OCI-LY3 (cell line): ENCODE measurements at regions not wholly inside any gene's neighbourhood (a gene's known extent, or its start where the extent isn't known, plus 50 kb on each side); places are given as distances from the start of the nearest gene placed in this dataset.

Experiments used
- H2AFZ ChIP-seq: fragments of 200-600, 300-600 bp; shearing (Covaris generic); 2 replicates; pipeline ENCODE4 v1.6.0; 2014; ENCODE audit warnings: antibody characterized with exemption, low read depth, low read length
- H3K27ac ChIP-seq: fragments of 200-600, 300-600 bp; sonication (generic); 2 replicates; pipeline ENCODE4 v1.5.1; 2014; ENCODE audit warnings: mild to moderate bottlenecking, low read length, moderate library complexity, mixed read lengths
- H3K27me3 ChIP-seq: fragments of 200-600, 300-600 bp; sonication (generic); 2 replicates; pipeline ENCODE4 v1.6.1; 2014; ENCODE audit warnings: low read depth, low read length, mixed read lengths
- H3K36me3 ChIP-seq: fragments of 200-600, 300-600 bp; sonication (generic); replicated peaks from 2 replicates; pipeline ENCODE3; 2014; ENCODE audit warnings: low read depth, low read length, mixed read lengths
- H3K4me1 ChIP-seq: fragments of 300-600, 200-600 bp; sonication (generic); 2 replicates; pipeline ENCODE4 v1.6.1; 2014; ENCODE audit warnings: low read length, mixed read lengths
- H3K4me2 ChIP-seq: fragments of 200-600, 300-600 bp; sonication (generic); 2 replicates; pipeline ENCODE4 v1.6.1; 2014; ENCODE audit warnings: low read length, mixed read lengths
- H3K4me3 ChIP-seq: fragments of 300-600, 200-600 bp; sonication (generic); 2 replicates; pipeline ENCODE4 v1.5.1; 2014; ENCODE audit warnings: antibody characterized with exemption, mild to moderate bottlenecking, low read length, moderate library complexity
- H3K79me2 ChIP-seq: fragments of 300-600, 200-600 bp; shearing (Covaris generic); 2 replicates; pipeline ENCODE4 v1.6.1; 2014; ENCODE audit warnings: mild to moderate bottlenecking, low read length, mixed read lengths
- H3K9ac ChIP-seq: fragments of 300-600, 200-600 bp; shearing (Covaris generic); 2 replicates; pipeline ENCODE4 v1.6.0; 2014; ENCODE audit warnings: mild to moderate bottlenecking, low read length, moderate library complexity
- H3K9me3 ChIP-seq: fragments of 200-600, 300-600 bp; shearing (Covaris generic); 2 replicates; pipeline ENCODE4 v1.6.1; 2014; ENCODE audit warnings: low read length, mixed read lengths; ENCODE audit not compliant: insufficient read depth
- H4K20me1 ChIP-seq: fragments of 200-600, 300-600 bp; sonication (generic); 2 replicates; pipeline ENCODE4 v1.6.1; 2016; ENCODE audit warnings: low read length, mixed read lengths; ENCODE audit not compliant: insufficient read depth
- EZH2phosphoT487 ChIP-seq: fragments of 200-600 bp; shearing (Covaris generic); IDR thresholded peaks from 2 replicates; pipeline ENCODE4 v1.6.1; 2018; ENCODE audit warnings: antibody characterized with exemption, mixed run types, low read depth
- TF ChIP-seq, protein P1 (sequence below): fragments of 200-600, 300-600 bp; sonication (generic); IDR thresholded peaks from 2 replicates; pipeline ENCODE4 v1.5.1; 2014; ENCODE audit warnings: antibody characterized with exemption, low read length, low read depth

- H3K36me3 ChIP-seq: no peaks in the 10 kb centered on the region
- H4K20me1 ChIP-seq: no peaks in the 10 kb centered on the region
- H3K27ac ChIP-seq: no peak overlapping the region
- H3K9ac ChIP-seq: no peak overlapping the region
- 0 out of 2 replicates have a peak, but pooled peaks cover 5% of the 10 kb centered on the region for H3K4me1 ChIP-seq
- no peaks in the 10 kb centered on the region for H3K9me3 ChIP-seq
- H3K4me3 ChIP-seq: no peak overlapping the region
- H3K4me2 ChIP-seq: no peak overlapping the region
- no peak for TF ChIP-seq EZH2phosphoT487
- TF ChIP-seq, protein P1, sequence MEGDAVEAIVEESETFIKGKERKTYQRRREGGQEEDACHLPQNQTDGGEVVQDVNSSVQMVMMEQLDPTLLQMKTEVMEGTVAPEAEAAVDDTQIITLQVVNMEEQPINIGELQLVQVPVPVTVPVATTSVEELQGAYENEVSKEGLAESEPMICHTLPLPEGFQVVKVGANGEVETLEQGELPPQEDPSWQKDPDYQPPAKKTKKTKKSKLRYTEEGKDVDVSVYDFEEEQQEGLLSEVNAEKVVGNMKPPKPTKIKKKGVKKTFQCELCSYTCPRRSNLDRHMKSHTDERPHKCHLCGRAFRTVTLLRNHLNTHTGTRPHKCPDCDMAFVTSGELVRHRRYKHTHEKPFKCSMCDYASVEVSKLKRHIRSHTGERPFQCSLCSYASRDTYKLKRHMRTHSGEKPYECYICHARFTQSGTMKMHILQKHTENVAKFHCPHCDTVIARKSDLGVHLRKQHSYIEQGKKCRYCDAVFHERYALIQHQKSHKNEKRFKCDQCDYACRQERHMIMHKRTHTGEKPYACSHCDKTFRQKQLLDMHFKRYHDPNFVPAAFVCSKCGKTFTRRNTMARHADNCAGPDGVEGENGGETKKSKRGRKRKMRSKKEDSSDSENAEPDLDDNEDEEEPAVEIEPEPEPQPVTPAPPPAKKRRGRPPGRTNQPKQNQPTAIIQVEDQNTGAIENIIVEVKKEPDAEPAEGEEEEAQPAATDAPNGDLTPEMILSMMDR: no peak
- no peaks in the 10 kb centered on the region for H3K27me3 ChIP-seq
- H3K79me2 ChIP-seq: no peaks in the 10 kb centered on the region
- no peak overlapping the region for H2AFZ ChIP-seq
Observed at GRCh38 chr2:234341306-234341985, 155.4 kb downstream of the ARL4C start.

DNA sequence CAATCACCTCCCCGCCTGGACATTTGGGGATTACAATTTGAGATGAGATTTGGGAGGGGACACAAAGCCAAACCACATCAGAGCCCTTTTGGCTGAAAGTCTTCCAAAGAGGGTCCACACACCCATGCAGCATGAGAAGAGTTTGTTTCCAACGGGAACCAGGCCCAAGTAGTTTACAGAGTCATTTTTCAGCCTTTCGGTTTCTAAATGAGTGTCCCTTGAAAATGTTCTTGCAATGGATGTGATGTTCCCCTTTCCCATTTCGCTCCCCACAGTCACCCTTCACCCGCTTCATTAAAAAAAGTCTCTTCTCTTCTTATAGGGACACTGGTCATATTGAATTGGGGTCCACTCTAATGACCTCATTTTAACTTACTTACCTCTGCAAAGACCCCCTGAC, 157.4 kb downstream of the ARL4C start:
- Histone ChIP-seq H3K4me3 (no peak overlapping the region), H2AFZ (no peak overlapping the region), H3K4me1 (0 out of 2 replicates have a peak, but pooled peaks cover 5% of the 10 kb centered on the region), H3K4me2 (no peak overlapping the region), H3K36me3 (no peaks in the 10 kb centered on the region), H3K27ac (no peak overlapping the region), H4K20me1 (no peaks in the 10 kb centered on the region), H3K27me3 (no peaks in the 10 kb centered on the region), H3K79me2 (no peaks in the 10 kb centered on the region), H3K9me3 (no peaks in the 10 kb centered on the region), H3K9ac (no peak overlapping the region)
- no peak for TF ChIP-seq EZH2phosphoT487
- TF ChIP-seq, protein P1: no peak

DNA sequence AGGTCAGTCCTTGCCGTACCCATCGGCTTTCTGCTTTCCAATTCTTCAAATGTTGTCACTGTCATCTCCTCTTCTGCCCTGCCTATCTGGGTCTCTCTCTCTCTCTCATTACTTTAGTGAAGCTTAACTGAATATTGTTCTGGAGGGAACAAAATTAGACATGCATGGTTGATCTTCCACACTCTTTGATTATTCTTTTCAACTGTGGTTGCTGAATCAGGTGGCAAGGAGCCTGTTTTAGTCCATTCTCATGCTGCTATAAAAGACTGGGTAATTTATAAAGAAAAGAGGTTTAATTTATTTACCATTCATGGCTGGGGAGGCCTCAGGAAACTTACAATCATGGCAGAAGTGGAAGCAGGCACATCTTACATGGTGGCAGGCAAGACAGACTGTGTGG, 157.9 kb downstream of the ARL4C start:
- Histone ChIP-seq H3K27me3 (no peaks in the 10 kb centered on the region), H3K4me3 (no peak overlapping the region), H2AFZ (no peak overlapping the region), H3K9me3 (no peaks in the 10 kb centered on the region), H3K4me2 (no peak overlapping the region), H3K4me1 (0 out of 2 replicates have a peak, but pooled peaks cover 5% of the 10 kb centered on the region), H3K79me2 (no peaks in the 10 kb centered on the region), H4K20me1 (no peaks in the 10 kb centered on the region), H3K27ac (no peak overlapping the region), H3K36me3 (no peaks in the 10 kb centered on the region), H3K9ac (no peak overlapping the region)
- TF ChIP-seq EZH2phosphoT487: no peak
- TF ChIP-seq, protein P1: no peak

GRCh38 chr2:234335661-234336228, 161.1 kb downstream of the ARL4C start:
- no peaks in the 10 kb centered on the region for H3K9me3 ChIP-seq
- no peak overlapping the region for H3K27ac ChIP-seq
- H4K20me1 ChIP-seq: no peaks in the 10 kb centered on the region
- no peaks in the 10 kb centered on the region for H3K27me3 ChIP-seq
- 0 out of 2 replicates have a peak, but pooled peaks cover 5% of the 10 kb centered on the region for H3K4me1 ChIP-seq
- no peak overlapping the region for H2AFZ ChIP-seq
- no peak overlapping the region for H3K4me3 ChIP-seq
- H3K36me3 ChIP-seq: no peaks in the 10 kb centered on the region
- no peaks in the 10 kb centered on the region for H3K79me2 ChIP-seq
- H3K4me2 ChIP-seq: no peak overlapping the region
- TF ChIP-seq EZH2phosphoT487: no peak
- TF ChIP-seq, protein P1: no peak
- no peak overlapping the region for H3K9ac ChIP-seq
